ENCODE measurements at regions not wholly inside any gene's neighbourhood (a gene's known extent, or its start where the extent isn't known, plus 50 kb on each side); places are given as distances from the start of the nearest gene placed in this dataset.
"Not testable (repeated sequence)": the region's sequence is repeated elsewhere in the genome, so short reads cannot be mapped to it uniquely, and the experiment has no call there.

DNA sequence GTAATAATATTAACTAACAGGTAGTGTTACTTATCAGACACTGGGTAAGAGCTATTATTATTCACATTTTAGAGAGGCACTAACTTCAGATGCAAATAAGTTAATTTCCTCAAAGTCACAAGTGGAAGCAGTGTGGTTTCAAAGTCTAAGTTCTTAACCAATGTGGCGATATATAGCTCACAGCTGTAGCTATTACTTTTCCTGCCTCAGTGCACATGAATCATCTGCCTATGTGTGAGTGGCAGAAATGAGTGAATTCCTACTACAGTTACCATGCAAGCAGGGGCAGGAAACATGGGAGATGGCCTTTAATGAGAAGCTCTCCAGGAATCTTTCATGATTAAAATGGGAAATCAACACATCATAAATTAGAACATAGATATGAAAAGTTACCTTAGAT lies 126.2 kb upstream of the EYA4 start:
- no peak for DNase-seq (ENCODE audit: low read depth)

DNA sequence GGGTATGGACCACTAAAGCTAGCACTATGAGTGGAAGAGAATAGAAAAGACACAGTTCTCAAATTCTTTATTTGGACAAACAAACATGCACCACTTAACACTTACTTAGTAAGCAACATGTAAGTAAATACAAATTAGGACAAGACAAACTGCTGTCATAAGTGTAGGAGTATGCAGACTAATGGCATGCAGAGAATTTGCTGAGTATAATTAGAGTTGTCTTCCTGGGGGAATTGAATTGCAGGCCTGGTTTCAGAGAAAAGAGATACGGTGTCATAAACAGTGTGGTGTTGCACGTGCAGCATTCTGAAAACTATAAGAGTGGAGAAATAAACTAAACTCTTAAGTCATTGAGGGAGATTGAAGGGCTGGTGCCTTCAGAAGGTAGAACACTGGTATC lies 125.2 kb upstream of the EYA4 start:
- DNase-seq (ENCODE audit: low read depth), result no peak

DNA sequence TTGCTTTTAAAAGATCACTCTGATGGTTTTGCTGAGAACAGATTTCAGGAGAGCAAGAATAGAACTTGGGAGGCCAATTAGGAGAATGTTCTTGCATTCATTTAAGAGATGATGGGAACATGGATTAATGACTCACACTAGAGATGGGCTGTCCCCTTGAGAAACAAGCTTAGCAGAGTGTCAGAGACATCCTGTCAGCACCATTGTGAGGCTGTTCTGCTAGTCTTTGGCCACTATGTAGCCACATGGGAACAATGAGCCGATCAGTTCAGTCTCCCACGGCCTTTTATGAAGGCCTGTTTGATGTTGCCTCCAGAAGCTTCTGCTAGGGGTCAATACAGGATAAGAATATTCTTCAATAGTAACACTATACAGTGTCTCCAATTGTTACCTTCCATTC lies 113.0 kb upstream of the EYA4 start:
- DNase-seq (ENCODE audit: low read depth), result no peak

DNA sequence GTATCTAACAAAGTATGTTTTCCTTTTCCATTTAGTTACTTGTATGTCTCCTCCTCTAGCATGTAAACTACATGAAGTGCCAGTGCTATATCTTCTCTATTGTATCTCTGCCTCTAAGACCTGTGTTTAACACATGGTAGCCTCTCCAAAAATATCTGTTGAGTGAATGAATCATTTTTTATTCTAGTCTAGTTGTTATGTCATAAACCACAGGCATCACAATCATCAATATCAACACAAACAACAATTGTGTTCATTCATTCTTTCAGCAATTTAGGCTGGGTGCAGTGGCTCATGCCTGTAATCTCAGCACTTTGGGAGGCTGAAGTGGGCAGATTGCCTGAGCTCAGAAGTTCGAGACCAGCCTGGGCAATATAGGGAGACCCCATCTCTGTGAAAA lies 111.6 kb upstream of the EYA4 start:
- DNase-seq (ENCODE audit: low read depth), result no peak

DNA sequence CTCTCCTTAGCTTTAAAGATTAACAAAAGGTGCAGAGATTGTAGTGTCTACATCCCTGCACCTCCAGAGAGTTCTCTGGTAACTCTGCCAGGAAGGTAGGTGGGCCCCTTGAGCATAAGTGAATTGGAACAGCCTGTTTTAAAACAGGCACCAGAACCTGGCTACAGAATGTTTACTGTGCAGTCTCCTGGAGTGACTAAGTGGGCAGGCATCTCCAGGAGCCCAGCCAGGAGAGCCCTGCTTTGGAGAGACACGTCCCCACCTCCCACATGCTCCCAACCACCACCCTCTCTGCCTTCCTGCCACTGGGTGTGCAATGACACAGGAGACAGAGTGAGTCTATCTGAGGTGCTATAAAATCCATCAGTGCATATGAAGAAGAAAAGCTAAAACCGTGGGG lies 110.3 kb upstream of the EYA4 start:
- DNase-seq (ENCODE audit: low read depth), result no peak

DNA sequence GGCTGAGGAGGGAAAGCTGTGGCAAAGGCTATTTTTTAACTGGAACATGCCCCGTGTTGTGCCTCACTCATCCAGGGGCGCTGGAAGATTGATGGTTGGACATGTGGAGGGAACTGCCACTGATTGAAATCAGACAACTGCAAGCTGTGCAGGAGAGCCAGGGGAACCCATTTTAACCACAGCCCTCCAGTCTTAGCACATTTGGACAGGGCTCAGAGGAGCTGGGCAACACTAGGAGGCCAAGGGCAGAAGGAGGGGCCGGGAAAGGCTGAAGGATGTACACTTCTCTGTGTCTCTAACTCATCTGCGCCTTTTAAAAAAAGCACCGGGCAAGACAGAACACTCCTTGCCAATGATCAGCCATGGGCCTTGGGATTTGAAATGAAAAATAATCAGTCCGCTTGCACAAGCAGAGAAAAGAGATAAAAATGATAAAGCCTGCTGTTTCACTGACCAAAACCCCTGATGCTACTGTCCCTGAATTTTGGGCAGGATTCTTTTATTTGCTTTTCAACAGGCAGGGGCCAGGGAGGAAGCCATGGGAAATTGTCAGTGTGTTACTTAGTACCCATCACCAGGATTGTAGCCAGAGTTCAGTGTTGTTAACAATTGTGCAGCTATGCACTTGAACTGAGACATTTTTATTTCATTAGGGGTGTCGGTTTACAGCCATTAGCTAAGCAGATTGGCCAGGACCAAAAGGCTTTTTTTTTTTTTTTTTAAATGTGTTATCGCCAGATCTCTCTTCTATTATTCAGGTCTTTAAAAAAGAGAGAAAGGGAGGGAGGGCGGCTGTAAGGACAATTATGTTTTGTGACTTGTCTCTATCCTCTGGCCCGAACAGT lies 109.3 kb upstream of the EYA4 start:
- DNase-seq (ENCODE audit: low read depth), result no peak

DNA sequence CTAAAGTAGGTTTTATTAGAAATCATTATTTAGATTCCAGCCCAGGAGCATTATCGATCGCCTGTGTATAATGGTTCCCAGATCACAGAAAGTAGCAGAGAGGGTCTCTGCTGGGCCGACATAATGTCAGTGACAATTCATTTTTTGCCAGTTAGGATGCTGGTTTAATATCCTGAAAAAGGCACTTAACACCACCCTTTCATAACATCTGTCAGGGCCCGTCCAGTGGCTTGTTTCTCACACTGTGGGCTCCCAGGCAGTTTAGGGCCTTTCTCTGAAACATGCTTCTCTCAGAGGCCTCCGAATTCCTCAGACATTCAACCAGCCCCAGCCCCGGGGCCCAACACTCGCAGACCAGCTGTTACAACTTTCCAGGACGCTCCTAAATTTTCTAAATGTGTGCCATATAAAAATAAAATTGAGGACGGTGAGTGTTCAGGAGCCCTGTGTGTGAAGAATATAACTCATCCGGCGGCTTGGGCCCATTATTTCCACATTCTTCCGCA lies 108.6 kb upstream of the EYA4 start:
- DNase-seq (ENCODE audit: low read depth), result no peak

DNA sequence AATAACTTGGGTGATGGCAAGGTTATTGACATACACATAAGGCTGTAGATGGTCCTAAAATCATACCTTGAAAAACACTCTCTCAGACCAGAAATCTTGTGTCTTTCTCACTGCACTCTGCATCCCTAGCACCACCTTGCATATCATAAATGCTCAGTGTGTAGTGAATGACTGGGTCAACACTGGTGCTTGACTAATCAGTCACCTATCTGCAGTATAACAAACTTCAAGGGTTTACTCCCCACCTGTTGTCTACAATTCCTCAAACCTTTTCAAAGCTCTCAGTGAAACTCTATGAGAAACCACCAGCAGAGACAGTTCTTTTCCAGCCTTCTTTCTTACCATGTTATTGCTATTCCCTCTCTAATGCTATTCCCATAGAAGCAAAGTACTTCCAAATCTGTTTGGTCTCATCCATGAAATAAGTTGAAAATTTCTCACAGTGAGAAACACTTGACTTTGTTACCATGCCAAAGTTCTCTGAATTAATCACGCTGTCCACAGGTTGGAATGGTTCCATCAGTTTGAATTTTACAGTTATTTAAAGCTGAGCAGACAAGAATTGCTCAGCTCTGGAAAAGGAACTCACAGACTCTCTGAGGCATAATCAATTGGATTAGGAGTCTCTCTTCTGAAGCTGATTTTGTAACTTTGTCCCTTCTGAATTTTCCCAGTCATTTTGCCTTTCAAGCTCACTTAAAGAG lies 104.8 kb upstream of the EYA4 start:
- no peak for DNase-seq (ENCODE audit: low read depth)

DNA sequence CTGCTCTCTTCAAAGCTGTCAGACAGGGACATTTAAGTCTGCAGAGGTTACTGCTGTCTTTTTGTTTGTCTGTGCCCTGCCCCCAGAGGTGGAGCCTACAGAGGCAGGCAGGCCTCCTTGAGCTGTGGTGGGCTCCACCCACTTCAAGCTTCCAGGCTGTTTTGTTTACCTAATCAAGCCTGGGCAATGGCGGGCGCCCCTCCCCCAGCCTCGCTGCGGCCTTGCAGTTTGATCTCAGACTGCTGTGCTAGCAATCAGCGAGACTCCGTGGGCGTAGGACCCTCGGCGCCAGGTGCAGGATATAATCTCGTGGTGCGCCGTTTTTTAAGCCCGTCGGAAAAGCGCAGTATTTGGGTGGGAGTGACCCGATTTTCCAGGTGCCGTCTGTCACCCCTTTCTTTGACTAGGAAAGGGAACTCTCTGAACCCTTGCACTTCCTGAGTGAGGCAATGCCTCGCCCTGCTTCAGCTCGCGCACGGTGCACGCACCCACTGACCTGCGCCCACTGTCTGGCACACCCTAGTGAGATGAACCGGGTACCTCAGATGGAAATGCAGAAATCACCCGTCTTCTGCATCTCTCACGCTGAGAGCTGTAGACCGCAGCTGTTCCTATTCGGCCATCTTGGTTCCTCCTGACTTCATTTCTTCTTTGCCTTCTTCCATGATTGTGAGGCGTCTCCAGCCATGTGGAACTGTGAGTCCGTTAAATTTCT lies 93.5 kb upstream of the EYA4 start:
- not testable (repeated sequence) for DNase-seq (ENCODE audit: low read depth)

DNA sequence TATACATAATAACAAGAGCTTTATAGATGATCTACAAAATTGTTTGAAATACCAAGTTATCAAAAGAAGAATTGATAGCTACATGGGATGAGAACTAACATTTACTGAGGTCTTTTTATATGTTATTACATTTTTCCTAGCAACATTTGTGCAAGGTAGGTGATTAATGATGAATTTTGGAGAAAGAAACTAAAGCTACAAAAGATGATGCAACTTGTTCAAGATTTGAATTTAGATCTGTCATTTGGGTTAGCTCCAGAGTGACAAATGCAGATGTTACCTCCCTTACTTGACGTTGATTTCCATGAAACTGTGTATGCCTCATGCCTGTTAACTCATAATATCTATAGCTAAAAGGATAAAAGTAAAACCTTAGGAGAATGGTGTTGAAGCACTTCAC lies 84.5 kb upstream of the EYA4 start:
- DNase-seq (ENCODE audit: low read depth), result no peak

DNA sequence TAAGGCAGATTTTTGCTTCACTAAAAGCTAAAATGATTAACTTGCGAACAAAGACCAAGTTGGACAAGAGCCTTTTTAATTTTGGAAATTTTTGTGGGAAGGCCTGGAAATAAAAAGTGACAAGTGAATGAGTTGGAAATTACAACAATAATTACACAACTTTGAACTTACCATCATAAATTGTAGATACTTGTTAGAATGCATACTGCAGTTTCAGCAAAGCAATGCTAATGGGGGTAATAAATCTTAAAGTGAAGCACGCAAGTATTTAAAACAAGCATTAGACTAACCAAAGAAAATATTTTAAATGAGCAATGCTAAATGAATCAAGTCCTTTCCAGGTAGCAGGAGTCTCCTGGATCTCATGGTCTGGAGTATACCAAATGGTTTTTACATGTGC lies 83.2 kb upstream of the EYA4 start:
- DNase-seq (ENCODE audit: low read depth), result no peak

DNA sequence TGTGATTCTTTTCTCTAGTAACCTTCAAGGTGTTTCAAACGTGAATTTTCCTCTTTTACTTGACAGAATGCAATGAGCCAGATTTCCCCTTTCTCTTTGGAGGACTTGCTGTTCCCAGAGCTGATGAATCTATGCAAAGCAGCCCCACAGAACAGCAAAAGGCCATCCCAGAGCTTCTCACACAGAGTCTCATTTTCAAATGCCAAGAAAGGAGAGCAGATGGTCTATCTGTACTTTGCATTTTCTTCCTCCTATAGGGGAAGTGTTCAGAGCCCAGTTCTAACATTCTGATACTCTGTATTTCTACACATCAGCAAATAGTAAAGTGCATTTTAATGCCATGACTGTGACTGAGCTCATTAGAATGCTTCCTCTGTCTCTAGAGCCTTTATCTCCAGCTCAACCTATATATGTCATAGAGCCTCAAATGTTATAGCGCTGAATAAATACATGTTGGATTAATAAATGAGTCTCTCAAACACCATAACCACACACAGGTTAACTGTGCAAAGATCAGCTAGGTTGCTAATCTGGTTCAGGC lies 81.8 kb upstream of the EYA4 start:
- no peak for DNase-seq (ENCODE audit: low read depth)

DNA sequence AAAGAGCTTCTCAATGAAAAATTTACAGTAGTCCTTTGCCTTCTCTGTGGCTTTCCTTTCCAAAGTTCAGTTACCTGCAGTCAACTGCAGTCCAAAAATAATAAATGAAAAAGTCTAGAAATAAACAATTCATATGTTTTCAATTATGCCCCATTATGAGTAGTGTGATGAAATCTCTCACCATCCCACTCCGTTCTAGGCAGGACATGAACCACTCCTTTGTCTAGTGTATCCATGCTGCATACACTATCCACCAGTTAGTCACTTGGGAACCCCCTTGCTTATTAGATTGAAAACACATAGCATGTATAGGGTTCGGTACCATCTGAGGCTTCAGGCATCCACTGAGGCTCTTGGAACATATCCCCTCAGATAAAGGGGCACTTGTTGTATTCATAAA lies 80.6 kb upstream of the EYA4 start:
- DNase-seq (ENCODE audit: low read depth), result no peak

DNA sequence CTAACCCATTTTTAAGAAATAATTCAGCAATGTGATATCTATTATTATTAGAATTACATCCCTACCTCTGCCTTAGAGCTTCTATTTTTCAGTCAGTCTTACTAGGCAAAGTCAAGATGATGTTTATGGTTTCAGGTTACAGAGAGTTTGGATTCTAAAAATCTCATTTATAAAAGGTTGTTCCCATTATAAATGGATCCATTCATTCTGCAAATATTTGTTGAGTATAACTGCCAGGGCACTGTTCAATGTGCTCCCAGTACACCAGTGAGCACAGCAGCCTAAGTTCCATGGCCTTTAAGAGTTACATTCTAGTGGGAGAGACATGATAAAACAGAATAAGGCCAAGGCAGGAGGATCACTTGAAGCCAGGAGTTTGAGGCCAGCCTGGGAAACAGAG lies 75.9 kb upstream of the EYA4 start:
- DNase-seq (ENCODE audit: low read depth), result no peak

DNA sequence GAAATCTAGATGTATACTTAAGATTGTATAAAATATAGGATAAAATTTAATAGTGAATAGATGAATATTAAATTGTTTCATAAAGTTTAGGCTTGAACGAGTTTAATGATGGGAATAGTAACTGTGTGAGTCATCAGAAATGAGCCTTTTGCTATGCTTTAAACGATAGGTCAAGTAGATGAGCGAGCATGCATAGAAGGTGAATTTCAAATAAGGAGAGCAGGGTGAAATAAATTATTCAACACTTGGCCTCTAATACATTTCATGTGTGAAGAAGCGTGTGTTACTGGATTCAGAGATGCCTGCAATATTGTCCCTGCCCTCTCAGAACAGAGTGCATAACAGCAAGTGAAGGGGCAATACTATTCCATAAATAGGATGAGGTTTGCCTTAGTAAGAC lies 74.4 kb upstream of the EYA4 start:
- DNase-seq (ENCODE audit: low read depth), result no peak

DNA sequence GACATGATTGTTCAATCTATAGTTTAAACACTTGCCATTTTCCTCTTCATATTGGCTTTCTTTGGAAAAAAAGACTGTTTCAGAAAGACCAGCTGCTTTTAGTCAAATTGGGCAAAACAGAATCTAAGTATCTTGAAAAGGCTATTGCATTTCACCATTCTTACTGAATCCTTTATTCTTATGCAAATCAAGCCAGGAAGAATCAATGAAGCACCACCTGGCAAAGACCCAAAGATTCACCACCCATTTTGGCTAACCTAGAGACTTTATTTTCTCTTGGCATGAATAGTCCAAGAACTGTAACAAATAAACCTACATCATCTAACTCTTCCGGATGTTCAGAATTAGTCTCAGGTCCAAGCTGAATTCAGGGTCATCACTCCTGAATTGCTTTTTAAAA lies 71.3 kb upstream of the EYA4 start:
- DNase-seq (ENCODE audit: low read depth), result no peak

DNA sequence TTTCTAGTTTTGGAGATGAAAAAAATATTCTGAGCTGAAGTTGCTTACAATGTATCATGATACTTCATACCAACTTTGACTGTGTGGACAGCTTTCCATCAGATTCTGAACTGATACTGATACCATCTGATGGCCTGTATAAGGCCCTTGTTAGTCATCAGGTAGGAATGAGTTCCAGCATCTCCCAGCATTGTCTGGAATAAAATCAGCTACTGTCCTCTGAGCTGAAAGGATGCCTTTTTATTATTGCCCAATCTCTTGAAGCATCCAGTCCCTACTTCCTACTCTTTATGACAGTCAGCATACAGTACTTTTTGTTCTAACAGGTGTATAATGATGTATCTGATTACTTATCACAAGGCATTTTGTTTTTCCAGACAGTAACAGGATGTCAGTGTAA lies 70.6 kb upstream of the EYA4 start:
- DNase-seq (ENCODE audit: low read depth), result no peak

DNA sequence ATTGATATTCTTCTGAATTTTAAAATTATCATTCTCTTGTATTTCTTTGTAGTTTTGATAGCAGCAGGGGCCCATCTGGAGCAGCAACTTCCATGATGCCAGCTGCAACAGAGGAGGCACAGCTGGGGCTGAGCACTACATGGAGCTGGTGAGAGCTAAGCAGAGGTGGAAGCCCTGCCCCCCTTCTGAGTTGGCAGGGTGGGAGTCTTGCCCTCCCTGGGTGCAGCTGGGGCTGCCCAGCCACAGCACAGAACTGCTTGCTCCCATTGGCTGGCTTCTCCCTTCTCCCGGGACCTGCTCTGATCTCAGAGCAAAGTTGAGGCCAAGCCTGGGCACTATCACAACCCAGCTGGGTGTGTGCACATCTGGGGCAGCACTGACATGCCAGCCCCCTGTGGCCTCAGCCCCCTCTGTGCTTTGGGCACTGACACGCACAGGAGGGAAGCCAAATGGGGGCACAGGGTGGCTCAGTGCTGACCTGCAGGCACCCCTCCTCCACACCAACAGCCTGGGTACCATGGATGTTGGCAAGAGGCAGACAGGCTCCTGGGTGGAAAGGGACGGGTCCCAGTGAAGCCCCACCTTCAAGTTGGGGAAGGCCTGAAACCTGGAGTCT lies 69.1 kb upstream of the EYA4 start:
- DNase-seq (ENCODE audit: low read depth), result no peak

DNA sequence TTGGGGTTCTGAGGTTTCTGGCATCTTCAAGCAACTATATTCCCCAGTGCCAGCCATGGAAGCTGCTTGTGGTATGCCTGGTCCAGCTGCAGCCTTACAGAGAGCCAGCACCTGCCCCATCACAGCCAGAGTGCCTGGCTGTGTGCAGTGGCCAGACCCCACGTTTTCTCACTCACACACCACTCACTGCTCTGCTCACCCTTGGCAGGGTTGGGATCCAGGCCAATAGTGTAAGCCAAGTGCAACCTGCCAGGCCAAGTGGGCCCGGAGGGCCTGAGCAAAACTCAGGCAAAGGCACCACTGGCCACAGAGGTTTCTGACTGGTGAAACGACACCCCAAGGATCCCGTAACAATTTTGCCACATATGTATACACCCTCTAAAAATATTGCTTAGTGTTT lies 67.9 kb upstream of the EYA4 start:
- DNase-seq (ENCODE audit: low read depth), result no peak

DNA sequence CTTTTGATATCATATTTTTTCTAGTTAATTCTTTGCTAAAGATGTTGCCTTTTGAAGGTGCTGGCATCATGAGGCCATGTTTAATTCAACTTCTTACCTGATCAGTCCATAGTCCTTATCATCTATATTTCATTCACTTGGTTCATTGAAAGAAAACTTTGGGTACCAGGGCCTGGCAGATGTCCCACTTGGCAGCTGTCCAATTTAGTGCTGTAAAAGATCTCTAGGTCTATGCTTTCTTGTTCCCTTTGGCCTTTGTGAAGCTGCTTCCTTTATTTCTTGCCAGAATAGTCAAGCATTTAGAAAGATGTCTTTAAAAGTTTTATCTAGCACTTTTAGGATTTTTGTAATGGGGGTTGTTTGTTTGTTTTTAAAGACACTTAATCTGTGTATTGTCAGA lies 61.7 kb upstream of the EYA4 start:
- DNase-seq (ENCODE audit: low read depth), result no peak

DNA sequence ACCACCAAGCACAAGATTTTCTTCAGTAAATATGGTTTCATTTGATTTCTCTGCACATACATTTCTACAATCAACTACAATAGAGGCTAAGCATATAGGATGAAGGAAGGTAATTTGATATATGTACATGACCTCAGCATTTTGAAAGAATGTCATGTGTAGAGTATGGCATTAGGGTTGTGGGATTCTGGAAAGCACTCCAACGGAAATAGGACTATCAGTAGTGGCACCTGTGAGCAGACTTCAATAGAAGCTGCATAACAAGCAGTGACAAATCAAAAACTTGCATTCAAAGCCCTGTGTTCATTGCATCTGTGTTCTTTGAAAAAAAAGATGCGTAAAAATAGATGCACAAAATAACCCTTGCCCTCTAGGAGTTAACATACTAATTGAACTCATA lies 57.5 kb upstream of the EYA4 start:
- DNase-seq (ENCODE audit: low read depth), result no peak

DNA sequence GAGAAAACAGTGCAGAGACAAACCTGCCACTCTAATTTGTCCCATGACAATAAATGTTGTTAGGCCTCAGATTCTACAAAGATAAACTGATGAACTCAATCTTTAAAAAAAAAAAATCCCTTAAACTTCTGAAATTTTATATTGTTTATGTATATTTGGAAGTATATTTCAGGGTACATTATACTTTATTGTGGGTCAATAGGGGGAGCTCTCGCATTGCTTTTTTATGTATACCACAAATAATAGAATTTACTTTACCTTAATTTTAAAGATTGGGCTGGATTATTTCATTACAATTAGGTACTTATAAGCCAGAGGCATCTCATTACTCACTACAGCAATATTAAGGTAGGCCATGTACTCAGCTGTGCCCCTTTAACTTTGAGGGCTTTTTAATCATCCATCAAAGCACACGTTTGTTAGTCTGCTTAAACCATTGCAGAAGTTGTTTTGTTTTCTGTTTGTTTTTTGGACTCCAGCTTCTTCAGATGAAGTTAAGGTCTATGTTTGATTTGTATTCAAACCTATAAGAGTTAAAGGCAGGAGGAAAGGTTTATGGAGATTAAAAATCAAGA lies 56.3 kb upstream of the EYA4 start:
- no peak for DNase-seq (ENCODE audit: low read depth)

Data from activated T-helper 1 cell treated with Interleukin-2 at 50 U/mL for 16 hours (primary cell).